Right lung (tissue), 2 donors: ENCODE measurements at regions not wholly inside any gene's neighbourhood (a gene's known extent, or its start where the extent isn't known, plus 50 kb on each side); places are given as distances from the start of the nearest gene placed in this dataset.
"Not testable (repeated sequence)": the region's sequence is repeated elsewhere in the genome, so short reads cannot be mapped to it uniquely, and the experiment has no call there.

Experiments
- DNase-seq, 2 donors: peaks; one replicate each; pipeline ENCODE4 v3.0.0-alpha.2; 2013

- DNase-seq: no peak
These were observed 509.5 kb downstream of the DTWD2 start for GRCh38 chr5:118478852-118479251.

GRCh38 chr5:118468085-118468484 is 520.3 kb downstream of the DTWD2 start:
- no peak for DNase-seq

GRCh38 chr5:118467103-118467502 is 521.2 kb downstream of the DTWD2 start:
- DNase-seq: no peak

- DNase-seq: no peak
These were observed 521.9 kb downstream of the DTWD2 start for GRCh38 chr5:118466418-118466817.

- DNase-seq: not testable (repeated sequence)
These were observed 526.1 kb downstream of the DTWD2 start for GRCh38 chr5:118462276-118462675.

- DNase-seq: no peak
These were observed 526.9 kb downstream of the DTWD2 start for GRCh38 chr5:118461436-118461835.

- DNase-seq: no peak
These were observed 528.9 kb downstream of the DTWD2 start for GRCh38 chr5:118459490-118459889.

GRCh38 chr5:118456085-118456484 is 532.3 kb downstream of the DTWD2 start:
- no peak for DNase-seq

- no peak for DNase-seq
These were observed 536.6 kb downstream of the DTWD2 start for GRCh38 chr5:118451697-118452247.

- DNase-seq: no peak
These were observed 537.6 kb downstream of the DTWD2 start for GRCh38 chr5:118450554-118451332.

- DNase-seq: no peak
These were observed 541.0 kb downstream of the DTWD2 start for GRCh38 chr5:118447350-118447749.

GRCh38 chr5:118441956-118442355 is 546.4 kb downstream of the DTWD2 start:
- DNase-seq: no peak

GRCh38 chr5:118441034-118441433 is 547.3 kb downstream of the DTWD2 start:
- DNase-seq: no peak

- DNase-seq: no peak
These were observed 547.9 kb downstream of the DTWD2 start for GRCh38 chr5:118440496-118440895.

- no peak for DNase-seq
These were observed 548.5 kb downstream of the DTWD2 start for GRCh38 chr5:118439831-118440230.

GRCh38 chr5:118435131-118435530 is 553.2 kb downstream of the DTWD2 start:
- no peak for DNase-seq

GRCh38 chr5:118434522-118434921 is 553.8 kb downstream of the DTWD2 start:
- DNase-seq: no peak

- no peak for DNase-seq
These were observed 558.3 kb downstream of the DTWD2 start for GRCh38 chr5:118430076-118430475.

GRCh38 chr5:118407958-118408357 is 580.4 kb downstream of the DTWD2 start:
- DNase-seq: no peak

- DNase-seq: peak; percentile 1
These were observed 582.7 kb downstream of the DTWD2 start for GRCh38 chr5:118405650-118406061.

- no peak for DNase-seq
These were observed 591.1 kb downstream of the DTWD2 start for GRCh38 chr5:118397236-118397635.

GRCh38 chr5:118392491-118392890 is 595.9 kb downstream of the DTWD2 start:
- no peak for DNase-seq

GRCh38 chr5:118382931-118383330 is 605.4 kb downstream of the DTWD2 start:
- DNase-seq: not testable (repeated sequence)

- DNase-seq: no peak
These were observed 608.9 kb downstream of the DTWD2 start for GRCh38 chr5:118379470-118379869.
